MM.1S (cell line): ENCODE measurements at regions not wholly inside any gene's neighbourhood (a gene's known extent, or its start where the extent isn't known, plus 50 kb on each side); places are given as distances from the start of the nearest gene placed in this dataset.

Experiments used
- DNase-seq: peaks from one replicate; pipeline ENCODE4 v3.0.0-alpha.2; 2015
- H2AFZ ChIP-seq: fragments of 300-600 bp; sonication (generic); 2 replicates; pipeline ENCODE4 v1.6.0; 2016; ENCODE audit warnings: antibody characterized with exemption, low read length
- H3F3A ChIP-seq: fragments of 300-600 bp; sonication (generic); 2 replicates; pipeline ENCODE4 v1.6.1; 2016; ENCODE audit warnings: mild to moderate bottlenecking, antibody characterized with exemption, low read length, moderate library complexity, mixed read lengths; ENCODE audit not compliant: insufficient read depth
- H3K27ac ChIP-seq: fragments of 300-600 bp; sonication (generic); 2 replicates; pipeline ENCODE4 v1.5.1; 2016; ENCODE audit warnings: mild to moderate bottlenecking, low read length
- H3K27me3 ChIP-seq: fragments of 300-600 bp; sonication (generic); replicated peaks from 2 replicates; pipeline ENCODE4 v1.6.0; 2016; ENCODE audit warnings: low read length; ENCODE audit not compliant: insufficient read depth
- H3K36me3 ChIP-seq: fragments of 300-600 bp; sonication (generic); replicated peaks from 2 replicates; pipeline ENCODE4 v1.6.1; 2016; ENCODE audit warnings: mild to moderate bottlenecking, low read length, mixed read lengths; ENCODE audit not compliant: insufficient read depth
- H3K4me1 ChIP-seq: fragments of 300-600 bp; sonication (generic); 2 replicates; pipeline ENCODE4 v1.6.1; 2016; ENCODE audit warnings: low read length, mixed read lengths
- H3K4me2 ChIP-seq: fragments of 300-600 bp; sonication (generic); 2 replicates; pipeline ENCODE4 v1.6.0; 2016; ENCODE audit warnings: low read depth, low read length
- H3K4me3 ChIP-seq: fragments of 300-600 bp; sonication (generic); 2 replicates; pipeline ENCODE4 v1.5.1; 2016; ENCODE audit warnings: low read length, mixed read lengths
- H3K79me2 ChIP-seq: fragments of 300-600 bp; sonication (generic); 2 replicates; pipeline ENCODE4 v1.6.1; 2016; ENCODE audit warnings: mixed run types, low read length, mixed read lengths
- H3K9ac ChIP-seq: fragments of 300-600 bp; sonication (generic); 2 replicates; pipeline ENCODE4 v1.6.1; 2016; ENCODE audit warnings: low read length, mixed read lengths
- H3K9me2 ChIP-seq: fragments of 300-600 bp; sonication (generic); replicated peaks from 2 replicates; pipeline ENCODE4 v1.6.1; 2016; ENCODE audit warnings: mild to moderate bottlenecking, low read length, mixed read lengths; ENCODE audit not compliant: insufficient read depth
- H3K9me3 ChIP-seq: fragments of 300-600 bp; sonication (generic); replicated peaks from 2 replicates; pipeline ENCODE4 v1.6.1; 2016; ENCODE audit warnings: mild to moderate bottlenecking, low read length, mixed read lengths; ENCODE audit not compliant: insufficient read depth
- H4K20me1 ChIP-seq: fragments of 300-600 bp; sonication (generic); 2 replicates; pipeline ENCODE4 v1.6.1; 2016; ENCODE audit warnings: mild to moderate bottlenecking, low read length, moderate library complexity, mixed read lengths; ENCODE audit not compliant: insufficient read depth
- CTCF ChIP-seq: fragments of 300-600 bp; sonication (generic); IDR thresholded peaks from 2 replicates; pipeline ENCODE4 v1.5.1; 2016; ENCODE audit warnings: antibody characterized with exemption, low read length, mixed read lengths
- EZH2 ChIP-seq: fragments of 300-600 bp; sonication (generic); optimal IDR thresholded peaks from 2 replicates; pipeline ENCODE3; 2017; ENCODE audit warnings: low read depth, mild to moderate bottlenecking, antibody characterized with exemption, low read length, mixed read lengths
- EZH2phosphoT487 ChIP-seq: fragments of 300-600 bp; sonication (generic); IDR thresholded peaks from 2 replicates; pipeline ENCODE4 v1.6.1; 2018; ENCODE audit warnings: antibody characterized with exemption, low read length

GRCh38 chr17:13425390-13425789 is 176.3 kb downstream of the HS3ST3A1 start:
- H3K27ac ChIP-seq: no peak overlapping the region
- no peak overlapping the region for H3K4me3 ChIP-seq
- H3F3A ChIP-seq: no peaks in the 10 kb centered on the region
- no peaks in the 10 kb centered on the region for H3K27me3 ChIP-seq
- H3K9ac ChIP-seq: no peak overlapping the region
- no peaks in the 10 kb centered on the region for H3K9me3 ChIP-seq
- H2AFZ ChIP-seq: no peak overlapping the region
- H3K9me2 ChIP-seq: no peaks in the 10 kb centered on the region
- DNase-seq: no peak
- no peaks in the 10 kb centered on the region for H3K36me3 ChIP-seq
- H4K20me1 ChIP-seq: no peaks in the 10 kb centered on the region
- no peak overlapping the region for H3K4me2 ChIP-seq
- no peaks in the 10 kb centered on the region for H3K4me1 ChIP-seq
- TF ChIP-seq CTCF (no peak), EZH2 (no peak), EZH2phosphoT487 (no peak)
- no peaks in the 10 kb centered on the region for H3K79me2 ChIP-seq

- H3K27ac ChIP-seq: no peak overlapping the region
- no peaks in the 10 kb centered on the region for H3K4me1 ChIP-seq
- no peaks in the 10 kb centered on the region for H3K9me2 ChIP-seq
- H3K4me2 ChIP-seq: no peak overlapping the region
- H3K4me3 ChIP-seq: no peak overlapping the region
- H3K79me2 ChIP-seq: no peaks in the 10 kb centered on the region
- TF ChIP-seq EZH2phosphoT487 (no peak), EZH2 (no peak), CTCF (no peak)
- H3K36me3 ChIP-seq: no peaks in the 10 kb centered on the region
- H3K27me3 ChIP-seq: no peaks in the 10 kb centered on the region
- no peaks in the 10 kb centered on the region for H3K9me3 ChIP-seq
- no peaks in the 10 kb centered on the region for H4K20me1 ChIP-seq
- H3K9ac ChIP-seq: no peak overlapping the region
- no peaks in the 10 kb centered on the region for H3F3A ChIP-seq
- no peak overlapping the region for H2AFZ ChIP-seq
- DNase-seq: no peak
Observed at GRCh38 chr17:13421581-13422130, 180.1 kb downstream of the HS3ST3A1 start.

GRCh38 chr17:13420878-13421277 is 180.9 kb downstream of the HS3ST3A1 start:
- H2AFZ ChIP-seq: no peak overlapping the region
- no peak overlapping the region for H3K4me2 ChIP-seq
- no peaks in the 10 kb centered on the region for H3K4me1 ChIP-seq
- no peaks in the 10 kb centered on the region for H3K36me3 ChIP-seq
- no peak overlapping the region for H3K27ac ChIP-seq
- DNase-seq: no peak
- no peak overlapping the region for H3K4me3 ChIP-seq
- H3K9me2 ChIP-seq: no peaks in the 10 kb centered on the region
- no peaks in the 10 kb centered on the region for H3K27me3 ChIP-seq
- no peaks in the 10 kb centered on the region for H3K9me3 ChIP-seq
- no peaks in the 10 kb centered on the region for H3K79me2 ChIP-seq
- H4K20me1 ChIP-seq: no peaks in the 10 kb centered on the region
- no peaks in the 10 kb centered on the region for H3F3A ChIP-seq
- H3K9ac ChIP-seq: no peak overlapping the region
- no peak for TF ChIP-seq EZH2
- no peak for TF ChIP-seq CTCF
- TF ChIP-seq EZH2phosphoT487: no peak
